Skeletal muscle cell (primary cell): ENCODE measurements at regions not wholly inside any gene's neighbourhood (a gene's known extent, or its start where the extent isn't known, plus 50 kb on each side); places are given as distances from the start of the nearest gene placed in this dataset.
A peak's percentile ranks its signal among the peaks of the same experiment; 100 is the strongest.

Experiments
- DNase-seq: peaks from one replicate; pipeline ENCODE4 v3.0.0-alpha.2; 2010; ENCODE audit warnings: low read depth
- H3K4me3 ChIP-seq: 2 replicates; pipeline ENCODE4 v1.5.1; 2011; ENCODE audit warnings: low read depth, mild to moderate bottlenecking, control low read depth, low read length, moderate library complexity

DNA sequence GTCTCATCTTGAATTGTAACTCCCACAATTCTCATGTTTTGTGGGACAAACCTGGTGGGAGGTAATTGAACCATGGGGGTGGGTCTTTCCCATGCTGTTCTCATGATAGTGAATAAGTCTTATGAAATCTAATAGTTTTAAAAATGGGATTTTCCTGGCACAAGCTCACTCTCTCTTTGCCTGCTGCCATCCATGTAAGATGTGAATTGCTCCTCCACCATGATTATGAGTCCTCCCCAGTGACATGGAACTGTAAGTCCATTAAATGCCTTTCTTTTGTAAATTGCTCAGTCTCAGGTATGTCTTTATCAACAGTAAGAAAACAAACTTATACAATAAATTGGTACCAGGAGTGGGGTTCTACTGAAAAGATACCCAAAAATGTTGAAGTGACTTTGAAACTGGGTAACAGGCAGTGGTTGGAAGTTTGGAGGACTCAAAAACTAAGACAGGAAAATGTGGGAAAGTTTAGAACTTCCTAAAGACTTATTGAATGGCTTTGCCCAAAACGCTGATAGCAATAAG lies 601.4 kb downstream of the ZEB2 start:
- DNase-seq: no peak
- H3K4me3 ChIP-seq: no peak overlapping the region

DNA sequence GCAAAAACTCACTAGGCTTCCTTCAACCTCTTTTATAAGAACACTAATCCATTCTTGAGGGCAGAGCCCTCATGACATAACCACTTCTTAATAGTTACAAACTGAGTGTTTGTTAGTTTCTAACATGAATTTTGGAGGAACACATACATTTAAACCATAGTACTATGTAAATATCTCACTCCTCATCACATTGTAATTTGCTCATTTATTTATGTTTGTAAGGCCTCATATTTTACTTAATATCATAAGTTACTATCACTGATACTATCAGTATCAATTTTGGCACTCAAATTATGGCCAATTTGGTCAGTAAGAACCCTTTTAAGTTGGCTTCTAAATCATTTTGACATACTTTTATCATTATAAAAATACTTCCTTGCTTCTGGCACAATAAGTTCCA lies 603.1 kb downstream of the ZEB2 start:
- DNase-seq: no peak

DNA sequence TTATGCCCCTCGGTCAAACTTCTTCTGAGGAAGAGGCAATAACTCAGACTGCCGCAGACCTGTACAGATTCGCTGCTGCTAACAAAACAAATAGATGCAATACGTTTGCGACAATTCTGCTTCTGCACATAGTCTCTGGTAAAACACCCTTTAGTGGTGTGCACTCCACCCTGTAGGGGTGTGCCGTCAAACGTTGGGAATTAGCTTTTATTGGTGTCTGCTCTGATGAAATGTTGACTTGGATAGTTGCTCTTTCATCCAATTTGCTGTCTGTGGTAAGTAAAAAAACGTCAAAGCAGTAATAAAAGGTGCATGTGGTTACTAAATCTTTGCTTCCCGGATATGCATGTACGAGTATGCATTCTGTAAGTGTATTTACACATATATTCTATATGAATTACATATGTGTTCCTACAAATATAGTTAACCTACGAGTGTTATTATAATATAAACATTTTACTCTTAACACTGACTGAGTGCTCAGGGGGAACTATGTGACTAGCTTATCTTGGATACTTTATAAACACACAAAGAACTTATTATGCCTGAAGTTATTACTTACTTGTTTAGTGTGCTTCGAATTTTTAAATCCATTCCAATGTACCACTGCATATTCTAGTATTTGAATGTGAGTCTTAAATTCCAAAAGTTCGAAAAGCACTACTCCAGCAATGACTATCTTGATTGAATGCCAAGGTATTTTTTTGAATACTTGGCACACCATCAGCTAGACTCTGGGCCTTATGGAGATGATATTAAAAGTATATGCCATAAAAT lies 610.2 kb downstream of the ZEB2 start:
- no peak overlapping the region for H3K4me3 ChIP-seq
- DNase-seq: no peak

More for the DNA sequence above, 603.1 kb downstream of the ZEB2 start:
- H3K4me3 ChIP-seq: no peak overlapping the region

DNA sequence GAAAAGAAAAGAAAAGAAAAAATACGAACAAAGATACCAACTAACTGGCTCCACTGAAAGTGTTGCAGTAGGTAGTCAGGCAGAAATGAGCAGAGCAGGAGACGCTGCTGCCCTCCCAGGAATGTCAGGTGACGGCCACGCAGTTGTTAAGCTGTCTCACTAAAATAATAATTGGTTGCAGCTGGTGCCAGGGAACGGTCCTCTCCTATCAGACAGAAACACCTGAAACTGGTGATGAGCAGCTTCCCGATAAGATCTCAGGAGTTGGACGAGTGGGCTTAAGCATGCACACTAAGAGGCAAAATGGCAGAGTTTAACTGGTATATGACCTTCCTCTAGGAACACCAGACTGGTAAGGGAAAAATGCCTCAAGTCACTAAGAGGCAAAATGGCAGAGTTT lies 611.1 kb downstream of the ZEB2 start:
- no peak for DNase-seq
- H3K4me3 ChIP-seq: no peak overlapping the region

DNA sequence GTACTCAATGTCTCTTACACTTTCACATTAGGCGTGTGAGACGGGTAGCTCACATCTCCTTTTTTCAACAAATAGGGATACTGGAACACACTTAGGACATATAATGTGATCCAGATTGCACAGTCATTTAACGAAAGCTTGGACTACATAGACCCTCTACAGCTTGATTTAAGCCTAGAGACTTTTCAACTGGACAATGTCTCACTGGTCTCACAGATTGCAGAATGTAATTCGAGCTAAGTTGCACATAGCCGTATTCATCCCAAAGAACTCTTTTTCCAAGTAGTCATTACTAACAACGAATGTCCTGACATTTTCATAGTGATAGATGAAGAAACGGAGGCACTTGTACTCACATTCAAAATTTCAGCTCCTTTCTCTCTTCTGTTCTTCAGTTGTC lies 612.1 kb downstream of the ZEB2 start:
- DNase-seq: no peak
- no peak overlapping the region for H3K4me3 ChIP-seq

DNA sequence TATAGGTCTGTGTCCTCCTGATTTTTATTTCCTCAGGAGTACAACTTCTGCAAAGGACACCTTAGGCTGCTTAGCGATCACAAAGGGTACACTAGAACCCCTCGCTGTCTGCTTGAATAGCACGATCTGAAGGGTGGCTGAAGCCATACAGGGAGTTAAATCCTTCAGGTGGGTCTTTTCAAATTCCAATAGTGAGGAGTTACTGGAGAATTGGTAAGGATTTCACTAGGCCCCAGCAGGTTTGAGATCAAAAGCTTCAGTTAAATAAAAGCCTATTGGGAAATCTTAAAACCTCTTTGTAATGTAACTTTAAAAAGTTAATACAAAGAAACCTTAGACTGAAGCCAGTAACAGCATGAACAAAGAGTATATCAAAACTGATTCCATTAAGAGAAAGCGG lies 613.1 kb downstream of the ZEB2 start:
- no peak for DNase-seq

DNA sequence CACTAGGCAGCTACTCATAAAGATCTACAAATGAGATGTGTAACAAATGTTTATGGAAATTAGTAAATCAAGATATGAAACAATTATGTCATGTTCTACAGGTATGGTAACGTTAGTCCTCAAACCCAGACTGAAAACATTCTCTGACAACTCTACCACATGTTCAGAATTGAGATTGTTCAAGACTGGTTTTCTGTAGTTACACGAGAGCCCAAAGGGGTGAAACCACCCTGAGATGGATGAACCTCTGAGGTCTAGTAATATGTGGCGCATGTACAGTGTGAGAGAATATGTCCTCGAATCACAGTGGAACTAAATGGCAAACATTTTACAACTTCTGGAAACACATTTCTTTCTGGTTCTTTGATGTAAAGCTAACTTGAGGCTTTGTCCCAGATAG lies 614.3 kb downstream of the ZEB2 start:
- DNase-seq: no peak
- no peak overlapping the region for H3K4me3 ChIP-seq

More for the DNA sequence above, 613.1 kb downstream of the ZEB2 start:
- H3K4me3 ChIP-seq: no peak overlapping the region

DNA sequence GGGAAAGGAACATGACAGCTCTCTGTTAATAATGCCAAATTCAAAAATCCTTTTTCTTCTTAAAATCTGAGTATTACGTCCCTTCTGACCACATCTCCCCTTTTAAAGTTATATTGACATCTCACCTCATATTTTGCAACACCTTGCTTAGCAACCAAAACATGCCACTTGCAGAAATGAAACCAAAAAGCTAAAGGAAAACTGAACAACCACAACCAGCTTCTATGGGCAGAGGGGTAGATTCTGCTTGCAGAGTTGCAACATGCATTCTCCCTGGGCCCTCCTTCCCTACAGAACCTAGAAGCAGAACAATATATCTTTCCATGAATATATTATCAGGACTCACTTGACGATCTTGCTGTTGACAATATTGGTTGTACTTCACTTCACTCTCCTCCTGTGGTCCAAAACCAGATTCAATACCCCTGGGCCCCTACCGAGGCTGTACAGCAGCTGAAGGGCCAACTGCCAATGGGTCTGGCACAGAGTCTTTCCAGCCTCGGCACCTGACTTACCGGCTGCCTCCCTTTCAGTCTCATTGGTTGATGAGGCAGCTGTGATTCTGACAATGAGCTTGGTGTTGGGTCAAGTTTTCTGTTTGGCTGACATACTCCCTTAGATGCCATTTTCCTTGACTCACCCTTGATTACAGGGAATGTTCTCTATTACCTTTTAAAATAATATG lies 616.6 kb downstream of the ZEB2 start:
- no peak for DNase-seq
- H3K4me3 ChIP-seq: no peak overlapping the region

DNA sequence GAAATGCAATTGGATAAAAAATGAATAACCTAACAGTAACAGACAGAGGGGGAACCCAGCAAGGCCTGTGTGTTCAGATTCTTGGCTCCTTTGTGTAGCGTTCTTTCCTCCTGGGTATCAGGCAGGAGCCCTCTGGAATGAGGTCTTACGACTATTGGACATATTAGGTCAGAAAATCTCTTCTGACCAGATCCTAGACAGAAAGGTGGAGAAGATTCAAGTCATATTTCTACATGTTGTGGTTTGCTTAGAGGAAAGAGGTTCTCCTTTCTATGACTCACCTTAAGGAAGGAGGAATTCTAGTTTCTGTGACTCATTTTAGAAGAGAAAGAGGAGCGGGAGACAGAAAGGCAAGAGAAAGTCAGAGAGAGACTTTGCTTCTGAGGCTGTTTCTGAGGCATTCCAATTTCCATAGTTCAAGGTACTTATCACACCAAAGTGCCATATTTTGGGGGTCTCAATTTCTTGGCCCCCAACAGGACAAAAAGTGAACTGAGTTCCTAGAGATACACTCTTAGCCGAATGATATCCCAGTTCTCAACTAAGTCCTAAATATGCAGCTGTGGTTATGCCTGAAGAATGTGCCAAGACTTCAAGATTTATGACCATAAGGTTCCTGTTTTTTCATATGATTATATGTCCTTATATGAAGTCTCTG lies 618.6 kb downstream of the ZEB2 start:
- DNase-seq: peak; percentile 83
- H3K4me3 ChIP-seq: peak overlapping the region; percentile 15

DNA sequence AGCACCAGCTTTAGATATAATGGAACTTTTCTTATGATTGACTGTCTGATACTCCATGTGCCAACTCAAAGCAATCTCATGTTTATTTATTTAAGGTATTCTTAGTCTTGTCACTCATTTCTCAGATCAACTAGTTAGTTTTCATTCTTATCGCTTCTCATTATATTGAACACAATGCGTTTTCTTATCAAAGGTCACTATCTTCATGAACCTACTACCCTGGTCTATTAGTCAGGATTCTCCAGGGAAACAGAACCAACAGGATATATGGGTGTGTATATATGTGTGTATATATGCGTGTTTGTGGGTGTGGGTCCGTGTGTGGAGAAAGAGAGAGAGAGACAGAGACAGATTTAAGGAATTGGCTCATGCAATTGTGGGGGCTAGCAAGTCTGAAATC lies 619.9 kb downstream of the ZEB2 start:
- no peak for DNase-seq

DNA sequence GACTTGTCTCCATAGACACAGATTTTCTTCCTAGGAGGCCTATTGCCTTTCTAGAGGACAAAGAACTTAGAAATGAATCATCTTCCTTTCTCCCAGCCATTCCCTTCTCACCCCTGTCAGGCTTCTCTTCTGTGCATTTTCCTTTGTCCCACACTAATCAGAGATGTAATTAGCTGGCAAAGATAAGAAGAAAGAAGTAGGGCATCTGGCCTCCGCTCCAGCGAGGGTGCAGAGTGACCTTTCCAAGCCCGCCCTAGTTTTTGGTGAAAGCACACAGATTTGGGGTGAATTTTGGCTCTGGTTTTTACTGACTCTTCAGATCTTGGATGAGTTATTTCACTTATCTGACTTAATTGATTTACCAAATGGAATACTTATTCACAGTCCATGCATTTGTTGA lies 626.5 kb downstream of the ZEB2 start:
- H3K4me3 ChIP-seq: no peak overlapping the region
- no peak for DNase-seq

More for the DNA sequence above, 619.9 kb downstream of the ZEB2 start:
- H3K4me3 ChIP-seq: no peak overlapping the region

DNA sequence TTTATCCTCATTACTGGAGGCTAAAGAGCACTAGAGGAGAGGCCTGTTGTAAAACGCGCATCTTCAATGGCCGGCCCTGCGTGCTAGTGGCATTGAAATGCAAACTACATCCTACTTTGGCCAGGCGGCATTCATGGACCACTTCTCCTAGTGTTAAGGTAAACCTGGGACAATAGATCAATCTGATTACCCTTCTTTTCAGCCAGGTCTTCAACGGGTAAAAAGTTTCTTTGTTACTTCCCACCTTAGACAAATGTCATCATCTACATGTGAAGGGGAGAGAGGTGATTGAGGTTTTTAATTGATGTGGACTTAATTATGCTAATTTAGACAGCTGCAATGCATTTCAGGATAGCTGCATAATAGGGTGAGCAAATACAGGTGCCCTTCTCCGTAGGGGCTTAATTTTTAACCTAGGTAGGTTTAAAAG lies 628.0 kb downstream of the ZEB2 start:
- H3K4me3 ChIP-seq: no peak overlapping the region
- DNase-seq: no peak

DNA sequence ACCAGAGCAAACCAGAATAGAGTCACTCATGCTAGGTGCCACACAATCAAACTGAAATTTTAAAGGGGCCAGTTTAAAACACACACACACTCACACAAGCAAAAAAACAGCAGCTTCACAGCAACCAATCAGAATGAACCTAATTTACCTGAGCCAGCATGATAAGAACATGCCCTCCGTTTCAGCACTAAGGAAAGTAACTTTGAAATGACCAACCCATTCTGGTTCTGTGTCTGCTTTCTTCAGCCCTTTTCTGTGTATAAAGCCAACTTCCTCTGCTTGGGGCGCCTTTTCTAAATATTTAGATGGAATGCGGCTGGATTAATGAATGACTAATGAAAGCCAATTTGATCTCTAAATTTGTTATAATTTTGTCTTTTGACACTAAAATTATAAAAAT lies 629.1 kb downstream of the ZEB2 start:
- H3K4me3 ChIP-seq: no peak overlapping the region
- no peak for DNase-seq

DNA sequence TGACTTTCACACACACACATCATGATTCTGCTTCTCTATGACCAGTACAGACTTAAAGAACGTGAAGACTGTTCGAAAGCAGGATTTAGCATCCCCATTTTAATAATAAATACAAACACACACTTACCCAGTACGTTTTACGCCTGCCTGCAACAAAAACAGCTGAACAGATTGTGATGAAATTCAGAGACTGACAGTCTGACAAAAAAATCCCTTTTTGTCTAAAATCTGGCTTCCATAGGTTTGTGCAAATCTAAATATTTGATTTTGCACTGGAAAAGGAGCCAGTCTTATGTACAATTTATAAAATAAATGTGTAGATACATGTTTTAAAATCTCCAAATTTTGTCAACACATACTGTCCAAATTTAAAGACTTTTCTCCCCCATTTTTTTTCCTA lies 630.7 kb downstream of the ZEB2 start:
- no peak overlapping the region for H3K4me3 ChIP-seq
- no peak for DNase-seq

DNA sequence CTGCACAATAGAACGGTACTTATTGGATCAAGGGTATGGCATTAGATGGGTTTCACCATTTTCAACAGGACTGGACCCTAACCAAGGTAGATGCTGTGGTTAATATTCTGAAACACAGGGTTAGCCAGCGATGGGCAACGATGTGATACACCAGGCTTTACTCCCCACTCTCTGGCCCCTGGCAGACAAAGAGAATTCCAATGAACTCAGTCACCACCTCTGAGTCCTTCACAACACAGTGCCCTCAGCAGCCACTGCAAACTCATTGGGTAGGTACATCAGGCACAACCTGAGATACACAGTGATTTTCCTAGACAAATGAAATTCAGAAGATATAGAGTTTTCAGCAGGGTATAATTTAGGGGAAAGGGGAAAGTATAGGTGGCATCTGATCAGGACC lies 634.5 kb downstream of the ZEB2 start:
- DNase-seq: no peak
- no peak overlapping the region for H3K4me3 ChIP-seq

DNA sequence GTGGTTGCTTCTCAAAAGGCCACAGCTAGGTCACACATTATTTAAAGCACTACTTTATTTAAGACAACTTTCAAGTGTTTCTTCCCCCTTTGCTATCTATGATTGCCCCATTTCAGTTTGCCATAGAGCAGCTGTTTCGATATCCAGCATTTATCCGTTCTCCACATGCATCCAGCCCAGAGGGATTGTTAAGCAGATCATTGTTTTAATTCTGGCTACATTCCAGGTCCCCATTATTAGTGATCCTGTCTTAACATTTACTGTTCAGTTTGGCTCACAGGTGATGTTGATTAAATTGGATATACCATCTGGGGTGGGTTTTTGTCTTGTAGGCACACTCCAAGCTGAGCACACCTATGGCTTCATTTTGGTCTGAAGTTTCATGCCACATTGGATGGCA lies 638.7 kb downstream of the ZEB2 start:
- DNase-seq: no peak
- H3K4me3 ChIP-seq: no peak overlapping the region

DNA sequence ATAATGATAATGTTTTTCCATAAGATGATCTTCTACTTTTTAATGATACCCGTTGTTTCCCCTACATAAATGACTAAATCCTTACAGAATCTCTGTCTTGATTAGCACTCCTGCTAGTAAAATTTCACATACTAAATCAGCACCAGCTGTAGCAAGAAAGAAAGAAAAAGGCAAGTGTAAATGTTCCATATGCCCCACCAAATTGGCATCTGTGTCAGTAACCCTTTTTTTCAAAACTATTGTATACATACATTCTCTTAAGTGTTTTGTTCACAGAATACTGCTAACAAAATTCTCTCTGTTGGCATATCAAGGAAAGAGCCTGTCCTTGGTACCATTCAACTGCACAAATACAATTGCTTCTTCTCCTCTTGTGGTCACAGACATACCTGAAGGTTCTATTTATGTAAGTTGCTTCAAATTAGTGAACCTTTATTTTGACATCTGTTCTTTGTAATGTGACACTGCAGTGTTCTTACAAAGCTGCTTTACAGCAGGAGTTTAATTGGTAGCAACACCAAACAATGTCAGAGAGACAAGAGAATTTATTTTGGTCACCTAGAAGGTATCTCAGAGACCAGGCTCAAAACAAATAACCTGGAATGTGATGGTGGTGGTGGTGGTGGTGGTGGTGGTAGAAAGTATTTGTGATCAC lies 641.9 kb downstream of the ZEB2 start:
- H3K4me3 ChIP-seq: no peak overlapping the region
- no peak for DNase-seq

DNA sequence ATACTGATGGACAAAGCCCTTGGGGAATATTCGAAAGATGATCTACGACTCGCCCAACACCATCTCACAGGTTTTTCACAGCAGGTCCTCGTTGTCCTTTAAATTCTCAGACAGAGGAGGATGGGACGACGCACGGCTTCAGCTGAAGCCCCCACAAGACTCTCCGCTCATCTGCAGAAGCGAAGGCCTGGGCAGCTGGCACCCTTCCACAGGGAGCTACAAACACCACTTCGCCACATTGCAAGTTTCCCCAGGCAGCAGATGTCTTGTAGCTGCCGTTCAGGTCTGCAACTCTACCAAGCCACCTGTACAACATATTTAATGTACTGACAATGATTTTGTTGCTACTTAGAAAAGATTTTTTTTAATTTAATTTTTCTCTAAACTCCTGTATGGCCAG lies 642.9 kb downstream of the ZEB2 start:
- no peak for DNase-seq
- no peak overlapping the region for H3K4me3 ChIP-seq

DNA sequence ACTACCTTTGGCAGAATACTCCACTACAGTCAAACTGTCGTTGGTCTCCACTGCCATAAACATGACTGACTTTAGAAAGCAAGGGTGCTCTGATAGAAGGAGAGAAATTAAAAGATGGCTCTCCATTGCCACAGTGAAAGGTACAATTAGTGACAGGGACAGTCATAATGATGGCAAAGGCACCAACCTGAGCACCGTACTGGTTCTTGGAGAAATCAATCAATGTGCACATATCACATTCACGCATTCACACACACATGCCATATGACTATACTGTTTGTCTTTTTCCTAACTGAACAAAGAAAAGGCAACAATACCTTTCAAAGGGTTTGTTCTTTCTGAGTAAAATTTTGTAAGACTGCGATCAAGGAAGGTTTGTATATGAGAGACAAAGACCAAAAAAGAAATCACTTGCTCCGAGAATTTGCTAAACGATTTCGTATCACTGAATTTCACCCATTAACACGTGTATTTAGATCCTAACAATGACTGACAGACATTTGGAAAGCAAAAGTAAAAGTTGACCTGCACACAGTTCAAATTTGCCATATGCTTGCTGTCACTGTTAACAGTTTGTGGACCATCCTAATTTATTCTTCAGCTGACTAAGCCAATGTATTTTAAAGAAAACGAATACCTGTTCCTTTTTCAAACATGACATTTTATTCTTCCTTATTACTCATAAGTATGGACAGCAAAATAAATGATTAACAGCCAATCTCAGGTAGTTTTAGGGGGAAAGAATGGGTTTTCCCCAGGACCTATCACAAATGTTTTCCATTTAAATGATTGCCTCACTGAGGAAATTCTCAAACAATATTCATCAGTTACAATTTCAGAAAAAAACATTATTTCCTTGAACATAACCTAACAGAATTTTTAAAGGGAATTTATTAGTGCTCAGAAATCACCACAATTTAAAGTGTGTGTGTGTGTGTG lies 644.4 kb downstream of the ZEB2 start:
- H3K4me3 ChIP-seq: no peak overlapping the region
- no peak for DNase-seq
